OCI-LY3 (cell line): ENCODE measurements at regions not wholly inside any gene's neighbourhood (a gene's known extent, or its start where the extent isn't known, plus 50 kb on each side); places are given as distances from the start of the nearest gene placed in this dataset.

Source experiments
- H2AFZ ChIP-seq: fragments of 200-600, 300-600 bp; shearing (Covaris generic); 2 replicates; pipeline ENCODE4 v1.6.0; 2014; ENCODE audit warnings: antibody characterized with exemption, low read depth, low read length
- H3K27ac ChIP-seq: fragments of 200-600, 300-600 bp; sonication (generic); 2 replicates; pipeline ENCODE4 v1.5.1; 2014; ENCODE audit warnings: mild to moderate bottlenecking, low read length, moderate library complexity, mixed read lengths
- H3K27me3 ChIP-seq: fragments of 200-600, 300-600 bp; sonication (generic); 2 replicates; pipeline ENCODE4 v1.6.1; 2014; ENCODE audit warnings: low read depth, low read length, mixed read lengths
- H3K36me3 ChIP-seq: fragments of 200-600, 300-600 bp; sonication (generic); replicated peaks from 2 replicates; pipeline ENCODE3; 2014; ENCODE audit warnings: low read depth, low read length, mixed read lengths
- H3K4me1 ChIP-seq: fragments of 300-600, 200-600 bp; sonication (generic); 2 replicates; pipeline ENCODE4 v1.6.1; 2014; ENCODE audit warnings: low read length, mixed read lengths
- H3K4me2 ChIP-seq: fragments of 200-600, 300-600 bp; sonication (generic); 2 replicates; pipeline ENCODE4 v1.6.1; 2014; ENCODE audit warnings: low read length, mixed read lengths
- H3K4me3 ChIP-seq: fragments of 300-600, 200-600 bp; sonication (generic); 2 replicates; pipeline ENCODE4 v1.5.1; 2014; ENCODE audit warnings: antibody characterized with exemption, mild to moderate bottlenecking, low read length, moderate library complexity
- H3K79me2 ChIP-seq: fragments of 300-600, 200-600 bp; shearing (Covaris generic); 2 replicates; pipeline ENCODE4 v1.6.1; 2014; ENCODE audit warnings: mild to moderate bottlenecking, low read length, mixed read lengths
- H3K9ac ChIP-seq: fragments of 300-600, 200-600 bp; shearing (Covaris generic); 2 replicates; pipeline ENCODE4 v1.6.0; 2014; ENCODE audit warnings: mild to moderate bottlenecking, low read length, moderate library complexity
- H3K9me3 ChIP-seq: fragments of 200-600, 300-600 bp; shearing (Covaris generic); 2 replicates; pipeline ENCODE4 v1.6.1; 2014; ENCODE audit warnings: low read length, mixed read lengths; ENCODE audit not compliant: insufficient read depth
- H4K20me1 ChIP-seq: fragments of 200-600, 300-600 bp; sonication (generic); 2 replicates; pipeline ENCODE4 v1.6.1; 2016; ENCODE audit warnings: low read length, mixed read lengths; ENCODE audit not compliant: insufficient read depth
- CTCF ChIP-seq: fragments of 200-600, 300-600 bp; sonication (generic); IDR thresholded peaks from 2 replicates; pipeline ENCODE4 v1.5.1; 2014; ENCODE audit warnings: antibody characterized with exemption, low read length, low read depth
- EZH2phosphoT487 ChIP-seq: fragments of 200-600 bp; shearing (Covaris generic); IDR thresholded peaks from 2 replicates; pipeline ENCODE4 v1.6.1; 2018; ENCODE audit warnings: antibody characterized with exemption, mixed run types, low read depth

GRCh38 chr1:101438359-101438758, 201.5 kb downstream of the S1PR1 start:
- H3K27ac ChIP-seq, result no peak overlapping the region

GRCh38 chr1:101440485-101440884, 203.7 kb downstream of the S1PR1 start:
- Histone ChIP-seq H3K27ac (no peak overlapping the region), H2AFZ (no peak overlapping the region), H3K27me3 (peaks cover 39% of the 10 kb centered on the region), H3K4me2 (no peak overlapping the region), H3K9me3 (no peaks in the 10 kb centered on the region), H3K79me2 (no peaks in the 10 kb centered on the region), H3K36me3 (no peaks in the 10 kb centered on the region), H3K4me3 (no peak overlapping the region), H4K20me1 (no peaks in the 10 kb centered on the region), H3K4me1 (peaks cover 42% of the 10 kb centered on the region), H3K9ac (no peak overlapping the region)
- TF ChIP-seq EZH2phosphoT487 (no peak), CTCF (no peak)

More at GRCh38 chr1:101438359-101438758, 201.5 kb downstream of the S1PR1 start:
- H4K20me1 ChIP-seq, result no peaks in the 10 kb centered on the region
- no peaks in the 10 kb centered on the region for H3K79me2 ChIP-seq
- TF ChIP-seq CTCF (peak; percentile 80), EZH2phosphoT487 (no peak)
- no peaks in the 10 kb centered on the region for H3K36me3 ChIP-seq
- H3K4me3 ChIP-seq, result no peak overlapping the region
- peaks cover 36% of the 10 kb centered on the region for H3K4me1 ChIP-seq
- H2AFZ ChIP-seq, result no peak overlapping the region
- no peaks in the 10 kb centered on the region for H3K9me3 ChIP-seq
- H3K4me2 ChIP-seq, result peak overlapping the region; percentile 39; the same call in 1 of the 2 replicates
- H3K9ac ChIP-seq, result no peak overlapping the region
- peaks cover 57% of the 10 kb centered on the region for H3K27me3 ChIP-seq

- Histone ChIP-seq H3K4me2 (peak overlapping the region; percentile 20; the same call in 1 of the 2 replicates), H2AFZ (no peak overlapping the region), H3K9me3 (no peaks in the 10 kb centered on the region), H4K20me1 (no peaks in the 10 kb centered on the region), H3K79me2 (no peaks in the 10 kb centered on the region), H3K4me1 (peaks cover 16% of the 10 kb centered on the region), H3K9ac (no peak overlapping the region), H3K4me3 (no peak overlapping the region), H3K27ac (no peak overlapping the region), H3K27me3 (peaks cover 18% of the 10 kb centered on the region), H3K36me3 (no peaks in the 10 kb centered on the region)
- TF ChIP-seq CTCF, result no peak
- TF ChIP-seq EZH2phosphoT487, result no peak
Measured at GRCh38 chr1:101444381-101444780, 207.6 kb downstream of the S1PR1 start.

GRCh38 chr1:101444873-101445618, 208.2 kb downstream of the S1PR1 start:
- Histone ChIP-seq H2AFZ (no peak overlapping the region), H3K27ac (no peak overlapping the region), H3K79me2 (no peaks in the 10 kb centered on the region), H3K4me3 (no peak overlapping the region), H3K27me3 (peaks cover 13% of the 10 kb centered on the region), H3K36me3 (no peaks in the 10 kb centered on the region), H3K4me2 (no peak overlapping the region), H3K4me1 (peaks cover 22% of the 10 kb centered on the region), H4K20me1 (no peaks in the 10 kb centered on the region), H3K9ac (no peak overlapping the region), H3K9me3 (no peaks in the 10 kb centered on the region)
- no peak for TF ChIP-seq CTCF
- no peak for TF ChIP-seq EZH2phosphoT487
